Central memory CD8-positive, alpha-beta T cell (primary cell): ENCODE measurements at regions not wholly inside any gene's neighbourhood (a gene's known extent, or its start where the extent isn't known, plus 50 kb on each side); places are given as distances from the start of the nearest gene placed in this dataset.

Source experiments
- ATAC-seq: fragments of 150-1000 bp; cut with Tn5 transposase; replicated peaks from 2 replicates; pipeline ENCODE4 v1.10.0; 2022; ENCODE audit warnings: mild to moderate bottlenecking, moderate FRiP score, moderate number of reproducible peaks; ENCODE audit not compliant: poor library complexity, severe bottlenecking; ENCODE audit errors: extremely low read depth
- DNase-seq, 2 donors: peaks; one replicate each; pipeline ENCODE4 v3.0.0; 2021; ENCODE audit warnings: low spot score in 2 of 2
- H3K27ac Mint-ChIP-seq: one replicate; pipeline ENCODE4 v1.8.0; 2022; ENCODE audit warnings: low read depth, mild to moderate bottlenecking, moderate library complexity, mixed read lengths
- H3K27me3 Mint-ChIP-seq: one replicate; pipeline ENCODE4 v1.8.0; 2022; ENCODE audit warnings: mixed read lengths
- H3K36me3 Mint-ChIP-seq: one replicate; pipeline ENCODE4 v1.8.0; 2022; ENCODE audit warnings: mild to moderate bottlenecking, moderate library complexity, mixed read lengths; ENCODE audit not compliant: insufficient read depth
- H3K4me1 Mint-ChIP-seq: one replicate; pipeline ENCODE4 v1.8.0; 2022; ENCODE audit warnings: mixed read lengths
- H3K4me3 Mint-ChIP-seq: one replicate; pipeline ENCODE4 v1.8.0; 2022; ENCODE audit warnings: mild to moderate bottlenecking, moderate library complexity, mixed read lengths
- H3K9me3 Mint-ChIP-seq: one replicate; pipeline ENCODE4 v1.8.0; 2022; ENCODE audit warnings: mixed read lengths

DNA sequence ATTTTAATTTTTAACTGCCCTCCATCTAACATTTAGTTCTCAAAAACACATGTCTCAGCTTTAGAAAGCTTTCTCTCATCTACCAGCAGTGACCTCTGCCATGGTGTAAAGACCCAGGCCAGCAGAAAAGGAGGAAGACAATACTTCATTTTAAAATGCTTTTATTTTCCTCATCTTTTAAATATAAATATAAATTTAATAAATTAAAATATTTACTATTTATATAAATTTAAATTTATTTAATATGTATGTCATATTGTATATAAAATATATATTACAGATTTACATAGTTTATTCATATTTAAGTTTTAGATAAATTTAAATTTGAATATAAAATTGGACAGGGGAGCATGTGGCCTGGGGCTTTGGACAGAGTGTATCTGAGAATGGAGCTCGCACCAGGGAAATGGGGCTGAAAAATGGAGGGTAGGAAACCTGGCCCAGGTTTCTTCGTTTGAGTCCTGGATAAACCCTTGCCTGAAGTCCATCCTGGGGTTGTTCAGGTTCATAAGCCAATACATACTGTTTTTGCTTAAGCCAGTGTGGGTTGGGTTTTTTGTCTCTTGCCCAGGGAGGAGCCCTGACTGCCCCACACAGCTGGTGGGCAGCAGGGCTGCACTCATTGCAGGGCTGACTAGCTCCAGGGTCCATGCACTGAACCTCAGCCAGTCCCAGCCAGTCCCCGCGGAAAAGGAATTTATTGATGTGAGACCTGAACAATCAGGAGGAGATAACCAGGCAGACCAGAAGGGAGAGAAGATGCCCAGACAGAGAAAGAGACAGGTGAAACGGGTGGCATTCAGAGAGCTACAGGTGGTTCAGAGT lies 77.3 kb upstream of the LAPTM4A start:
- H3K36me3 Mint-ChIP-seq, result no peaks in the 10 kb centered on the region
- H3K4me3 Mint-ChIP-seq, result no peak overlapping the region
- ATAC-seq (no peak), DNase-seq (no peak)
- no peak overlapping the region for H3K27ac Mint-ChIP-seq
- no peaks in the 10 kb centered on the region for H3K4me1 Mint-ChIP-seq
- H3K9me3 Mint-ChIP-seq, result no peaks in the 10 kb centered on the region
- peaks cover 43% of the 10 kb centered on the region for H3K27me3 Mint-ChIP-seq

DNA sequence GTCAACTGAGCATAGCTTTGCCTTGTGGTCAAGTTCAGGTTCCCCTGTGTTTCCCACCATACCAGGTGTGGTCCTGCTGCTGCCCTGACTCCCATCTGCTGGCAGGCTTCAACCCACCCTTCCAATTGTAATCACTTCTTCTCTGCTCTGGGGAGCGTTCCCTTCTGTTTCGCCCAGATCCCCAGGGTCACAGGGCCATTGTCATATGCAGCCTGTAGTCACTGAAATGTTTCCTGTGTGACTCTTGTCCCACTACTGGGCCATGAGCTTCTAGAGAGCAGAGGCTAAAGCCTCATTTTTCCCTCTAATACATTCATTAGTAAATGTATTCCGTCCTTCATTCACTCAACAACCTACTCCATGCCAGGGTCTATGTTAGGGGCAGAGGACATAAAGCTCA lies 75.0 kb upstream of the LAPTM4A start:
- Mint-ChIP-seq H3K4me3 (no peak overlapping the region), H3K27ac (no peak overlapping the region), H3K36me3 (no peaks in the 10 kb centered on the region), H3K9me3 (no peaks in the 10 kb centered on the region), H3K27me3 (peaks cover 39% of the 10 kb centered on the region), H3K4me1 (no peaks in the 10 kb centered on the region)
- ATAC-seq (no peak), DNase-seq (no peak)

DNA sequence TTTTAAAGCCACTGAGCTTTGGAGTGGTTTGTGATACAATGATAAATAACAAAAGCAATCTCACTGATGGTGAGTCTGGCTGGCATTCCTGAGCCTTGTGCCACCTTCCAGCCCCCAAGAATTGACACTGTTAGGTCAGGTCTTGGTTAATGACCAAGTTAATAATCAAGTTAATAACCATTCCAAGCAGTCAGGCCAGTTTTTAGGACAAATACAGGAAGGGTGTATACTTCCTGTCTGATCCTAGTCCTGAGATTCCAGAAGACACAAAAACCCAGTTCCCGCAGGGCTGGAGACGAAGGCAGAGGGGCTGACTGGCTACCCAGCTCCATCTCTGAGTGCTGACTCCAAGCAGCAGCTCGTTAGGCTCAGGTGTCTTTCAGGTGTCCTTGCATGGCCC lies 74.6 kb upstream of the LAPTM4A start:
- DNase-seq (no peak), ATAC-seq (no peak)
- no peak overlapping the region for H3K4me3 Mint-ChIP-seq
- H3K36me3 Mint-ChIP-seq, result no peaks in the 10 kb centered on the region
- no peaks in the 10 kb centered on the region for H3K9me3 Mint-ChIP-seq
- H3K27ac Mint-ChIP-seq, result no peak overlapping the region
- H3K27me3 Mint-ChIP-seq, result peaks cover 40% of the 10 kb centered on the region
- H3K4me1 Mint-ChIP-seq, result no peaks in the 10 kb centered on the region

DNA sequence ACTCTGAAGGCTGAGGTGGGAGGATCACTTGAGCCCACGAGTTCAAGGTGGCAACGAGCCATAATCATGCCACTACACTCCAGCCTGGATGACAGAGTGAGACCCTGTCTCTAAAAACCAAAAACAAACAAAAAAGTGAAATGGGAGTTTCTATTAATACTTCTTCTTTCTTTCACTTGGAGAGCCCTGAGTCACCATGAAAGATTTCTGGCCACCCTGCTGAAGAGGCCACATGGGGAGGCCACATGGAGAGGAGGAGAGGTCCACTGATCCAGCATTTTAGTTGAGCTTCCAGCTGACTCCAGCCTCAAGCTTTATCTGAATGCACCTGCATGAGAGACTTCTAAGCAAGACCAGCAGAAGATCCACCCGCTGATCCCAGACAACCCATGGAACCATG lies 74.2 kb upstream of the LAPTM4A start:
- no peak for ATAC-seq
- no peak for DNase-seq
- no peak overlapping the region for H3K27ac Mint-ChIP-seq
- no peaks in the 10 kb centered on the region for H3K9me3 Mint-ChIP-seq
- no peaks in the 10 kb centered on the region for H3K4me1 Mint-ChIP-seq
- H3K27me3 Mint-ChIP-seq, result peaks cover 40% of the 10 kb centered on the region
- no peaks in the 10 kb centered on the region for H3K36me3 Mint-ChIP-seq
- no peak overlapping the region for H3K4me3 Mint-ChIP-seq

DNA sequence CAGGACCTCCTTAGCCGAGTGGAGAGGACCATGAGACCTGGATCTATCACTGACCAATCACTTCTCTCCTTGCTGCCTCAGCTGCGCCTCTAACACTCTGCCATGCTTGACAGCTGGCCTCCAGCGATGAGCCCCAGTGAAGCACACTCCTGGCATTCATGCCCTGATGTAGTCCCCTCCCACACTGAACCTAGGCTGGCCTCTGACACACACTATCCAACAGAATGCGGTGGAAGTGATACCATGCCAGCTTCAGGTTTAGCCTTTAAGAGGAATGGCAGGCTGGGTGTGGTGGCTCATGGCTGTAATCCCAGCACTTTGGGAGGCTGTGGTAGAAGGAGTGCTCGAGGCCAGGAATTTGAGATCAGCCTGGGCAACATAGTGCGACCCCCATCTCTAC lies 73.7 kb upstream of the LAPTM4A start:
- Mint-ChIP-seq H3K4me1 (no peaks in the 10 kb centered on the region), H3K27ac (no peak overlapping the region), H3K36me3 (no peaks in the 10 kb centered on the region), H3K27me3 (peaks cover 35% of the 10 kb centered on the region), H3K4me3 (no peak overlapping the region), H3K9me3 (no peaks in the 10 kb centered on the region)
- ATAC-seq, result no peak
- no peak for DNase-seq

DNA sequence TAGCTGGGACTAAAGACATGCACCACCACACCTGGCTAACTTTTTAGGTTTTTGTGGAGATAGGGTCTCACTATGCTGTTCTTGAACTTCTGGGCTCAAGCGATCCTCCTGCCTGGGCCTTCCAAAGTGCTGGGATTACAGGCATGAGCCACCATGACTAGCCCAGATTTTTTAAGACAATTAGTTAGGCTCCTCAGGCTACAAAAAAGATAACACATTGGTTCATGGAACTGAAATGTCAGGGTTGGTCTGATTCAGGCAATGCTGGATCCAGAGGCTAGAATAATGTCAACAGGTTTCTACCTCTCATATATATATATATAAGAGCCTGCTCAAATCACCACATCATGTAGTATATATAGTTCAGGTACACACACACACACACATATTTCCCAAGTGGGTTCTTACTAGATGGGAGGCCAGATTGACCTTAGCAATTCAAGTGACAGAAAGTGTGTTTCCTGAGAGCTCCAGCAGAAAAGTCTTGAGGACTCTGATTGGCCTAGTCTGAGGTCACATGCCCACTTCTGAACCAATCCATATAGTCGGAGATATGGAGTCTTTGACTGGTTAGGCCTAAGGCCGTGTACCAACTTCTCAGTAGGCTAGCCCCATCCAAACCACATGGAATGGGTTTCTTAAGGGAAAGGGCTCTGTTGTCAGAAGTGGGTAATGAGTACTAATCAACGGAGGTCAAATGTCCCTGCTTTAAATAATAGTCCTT lies 72.6 kb upstream of the LAPTM4A start:
- H3K4me3 Mint-ChIP-seq, result no peak overlapping the region
- no peak overlapping the region for H3K27ac Mint-ChIP-seq

DNA sequence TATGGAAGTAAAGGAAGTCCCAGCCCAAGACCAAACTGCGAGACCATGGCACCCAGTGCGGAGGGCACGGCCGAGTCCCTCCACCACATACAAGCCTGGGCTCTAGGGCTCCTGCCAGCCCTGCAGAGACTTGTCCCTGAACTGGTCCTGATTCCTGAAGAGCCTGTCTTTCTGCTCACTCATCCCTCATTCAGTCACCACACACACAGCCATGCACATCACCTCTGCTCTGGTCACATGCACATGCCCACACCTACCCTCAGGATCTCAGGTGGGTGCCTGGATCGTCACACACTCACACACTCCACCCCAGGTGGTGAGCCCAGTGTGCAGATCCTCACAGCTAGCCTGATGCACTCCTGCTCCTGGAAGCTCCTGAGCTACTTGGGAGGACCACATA lies 71.4 kb upstream of the LAPTM4A start:
- H3K27me3 Mint-ChIP-seq, result peaks cover 20% of the 10 kb centered on the region
- H3K4me1 Mint-ChIP-seq, result no peaks in the 10 kb centered on the region
- no peak for ATAC-seq
- no peak overlapping the region for H3K4me3 Mint-ChIP-seq
- H3K27ac Mint-ChIP-seq, result no peak overlapping the region
- H3K36me3 Mint-ChIP-seq, result no peaks in the 10 kb centered on the region
- H3K9me3 Mint-ChIP-seq, result no peaks in the 10 kb centered on the region
- DNase-seq, result no peak

More for the DNA sequence above, 72.6 kb upstream of the LAPTM4A start:
- H3K9me3 Mint-ChIP-seq, result no peaks in the 10 kb centered on the region
- H3K27me3 Mint-ChIP-seq, result peaks cover 24% of the 10 kb centered on the region
- H3K36me3 Mint-ChIP-seq, result no peaks in the 10 kb centered on the region
- H3K4me1 Mint-ChIP-seq, result no peaks in the 10 kb centered on the region
- DNase-seq (no peak), ATAC-seq (no peak)

DNA sequence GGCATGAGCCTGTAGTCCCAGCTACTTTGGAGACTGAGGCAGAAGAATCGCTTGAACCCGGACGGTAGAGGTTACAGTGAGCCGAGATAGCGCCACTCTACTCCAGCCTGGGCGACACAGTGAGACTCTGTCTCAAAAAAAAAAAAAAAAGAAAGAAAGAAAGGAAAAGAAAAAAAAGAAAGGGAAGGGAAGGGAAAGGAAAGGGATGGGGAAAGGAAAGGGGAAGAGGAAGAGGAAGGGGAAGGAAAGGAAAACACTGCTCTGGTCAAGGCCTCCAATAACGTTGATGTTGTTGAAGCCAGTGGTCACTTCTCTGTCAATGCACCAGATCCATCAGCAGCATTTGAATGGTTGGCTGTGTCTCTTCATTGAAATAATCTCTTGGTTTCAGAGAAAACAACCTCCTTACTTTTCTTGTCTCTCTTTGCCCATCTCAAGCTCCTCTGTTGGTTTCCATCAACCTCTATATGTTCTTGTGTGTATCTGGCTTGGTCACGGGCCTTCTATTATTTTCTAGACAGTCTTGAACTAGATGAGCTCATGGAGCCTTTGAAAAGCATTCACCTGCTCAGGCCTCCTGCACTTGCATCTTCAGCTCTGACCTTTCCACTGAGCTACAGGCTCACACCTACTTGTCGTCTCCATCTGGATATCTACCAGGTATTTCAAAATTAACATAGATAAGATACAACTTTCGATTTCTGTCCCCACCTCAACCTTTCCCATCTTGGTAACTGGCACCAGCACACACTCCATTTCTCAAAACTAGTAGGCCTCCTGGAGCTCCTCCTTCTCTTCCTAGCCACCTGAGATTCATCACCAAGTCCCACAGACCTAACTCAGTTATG lies 69.4 kb upstream of the LAPTM4A start:
- no peak overlapping the region for H3K4me3 Mint-ChIP-seq
- peaks cover 20% of the 10 kb centered on the region for H3K27me3 Mint-ChIP-seq
- DNase-seq (no peak), ATAC-seq (no peak)
- no peak overlapping the region for H3K27ac Mint-ChIP-seq
- no peaks in the 10 kb centered on the region for H3K36me3 Mint-ChIP-seq
- H3K9me3 Mint-ChIP-seq, result no peaks in the 10 kb centered on the region
- no peaks in the 10 kb centered on the region for H3K4me1 Mint-ChIP-seq

DNA sequence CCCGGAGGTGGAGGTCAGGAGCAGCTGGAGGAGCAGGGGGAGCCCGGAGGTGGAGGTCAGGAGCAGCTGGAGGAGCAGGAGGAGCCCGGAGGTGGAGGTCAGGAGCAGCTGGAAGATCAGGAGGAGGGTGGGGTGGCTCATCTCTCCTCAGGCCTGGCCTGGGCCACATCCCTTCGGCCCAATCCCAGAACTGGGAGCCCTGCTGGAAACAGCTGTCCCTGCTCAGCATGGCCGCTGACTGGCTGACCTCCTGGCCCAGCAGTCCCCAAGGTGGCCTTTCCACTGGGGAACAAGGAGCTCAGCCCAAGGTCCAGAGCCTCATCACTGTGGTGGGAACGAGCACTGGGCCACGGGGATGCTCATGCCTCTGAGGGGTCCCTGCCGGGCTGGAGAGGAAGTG lies 66.6 kb upstream of the LAPTM4A start:
- DNase-seq, result no peak
- H3K27ac Mint-ChIP-seq, result no peak overlapping the region
- no peak for ATAC-seq
- no peaks in the 10 kb centered on the region for H3K4me1 Mint-ChIP-seq
- no peaks in the 10 kb centered on the region for H3K36me3 Mint-ChIP-seq
- no peaks in the 10 kb centered on the region for H3K9me3 Mint-ChIP-seq
- H3K4me3 Mint-ChIP-seq, result no peak overlapping the region
- H3K27me3 Mint-ChIP-seq, result peaks cover 26% of the 10 kb centered on the region

DNA sequence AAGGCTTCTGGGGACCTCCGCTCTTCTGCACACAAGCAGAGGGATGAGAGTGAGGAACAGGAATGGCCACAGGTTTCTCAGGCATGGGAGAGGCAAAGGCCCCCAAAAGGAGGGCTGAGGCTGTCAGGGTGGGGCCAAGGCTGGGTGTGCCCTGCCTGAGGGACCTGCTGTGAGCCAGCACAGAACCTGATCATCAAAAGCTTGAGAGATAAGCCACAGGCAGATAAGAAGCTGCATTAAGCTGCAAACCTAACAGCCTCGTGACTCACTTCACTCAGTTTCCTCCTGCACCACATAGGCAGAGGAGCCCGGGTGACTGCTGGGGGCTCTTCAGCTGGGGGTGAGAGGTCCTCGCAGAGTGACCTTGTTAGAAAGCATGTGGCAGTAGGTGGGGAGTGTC lies 64.5 kb upstream of the LAPTM4A start:
- Mint-ChIP-seq H3K36me3 (no peaks in the 10 kb centered on the region), H3K4me1 (no peaks in the 10 kb centered on the region), H3K9me3 (no peaks in the 10 kb centered on the region), H3K4me3 (no peak overlapping the region), H3K27ac (no peak overlapping the region), H3K27me3 (peaks cover 29% of the 10 kb centered on the region)
- DNase-seq, result no peak
- no peak for ATAC-seq

DNA sequence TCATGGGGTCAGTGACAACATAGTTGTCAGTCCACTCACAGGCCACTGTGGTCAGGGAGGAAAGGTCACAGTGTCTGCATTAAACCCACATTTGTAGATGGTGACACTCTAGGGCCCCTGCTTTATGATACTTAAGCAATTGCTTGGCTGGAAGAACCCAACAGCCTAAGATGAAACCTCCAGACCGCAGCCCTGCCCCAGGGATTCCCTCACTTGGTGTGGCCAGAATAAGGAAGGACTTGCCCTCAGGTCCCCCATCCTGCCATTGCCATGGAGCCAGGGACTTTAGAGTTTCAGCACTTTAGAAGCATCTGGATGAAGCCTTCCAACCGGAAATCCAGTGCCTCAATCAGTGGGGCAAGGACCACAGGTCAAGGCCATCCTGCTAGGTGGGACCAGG lies 63.9 kb upstream of the LAPTM4A start:
- no peak overlapping the region for H3K4me3 Mint-ChIP-seq
- no peaks in the 10 kb centered on the region for H3K36me3 Mint-ChIP-seq
- no peak for DNase-seq
- no peaks in the 10 kb centered on the region for H3K9me3 Mint-ChIP-seq
- no peak for ATAC-seq
- H3K27ac Mint-ChIP-seq, result no peak overlapping the region
- H3K27me3 Mint-ChIP-seq, result peaks cover 32% of the 10 kb centered on the region
- H3K4me1 Mint-ChIP-seq, result no peaks in the 10 kb centered on the region

DNA sequence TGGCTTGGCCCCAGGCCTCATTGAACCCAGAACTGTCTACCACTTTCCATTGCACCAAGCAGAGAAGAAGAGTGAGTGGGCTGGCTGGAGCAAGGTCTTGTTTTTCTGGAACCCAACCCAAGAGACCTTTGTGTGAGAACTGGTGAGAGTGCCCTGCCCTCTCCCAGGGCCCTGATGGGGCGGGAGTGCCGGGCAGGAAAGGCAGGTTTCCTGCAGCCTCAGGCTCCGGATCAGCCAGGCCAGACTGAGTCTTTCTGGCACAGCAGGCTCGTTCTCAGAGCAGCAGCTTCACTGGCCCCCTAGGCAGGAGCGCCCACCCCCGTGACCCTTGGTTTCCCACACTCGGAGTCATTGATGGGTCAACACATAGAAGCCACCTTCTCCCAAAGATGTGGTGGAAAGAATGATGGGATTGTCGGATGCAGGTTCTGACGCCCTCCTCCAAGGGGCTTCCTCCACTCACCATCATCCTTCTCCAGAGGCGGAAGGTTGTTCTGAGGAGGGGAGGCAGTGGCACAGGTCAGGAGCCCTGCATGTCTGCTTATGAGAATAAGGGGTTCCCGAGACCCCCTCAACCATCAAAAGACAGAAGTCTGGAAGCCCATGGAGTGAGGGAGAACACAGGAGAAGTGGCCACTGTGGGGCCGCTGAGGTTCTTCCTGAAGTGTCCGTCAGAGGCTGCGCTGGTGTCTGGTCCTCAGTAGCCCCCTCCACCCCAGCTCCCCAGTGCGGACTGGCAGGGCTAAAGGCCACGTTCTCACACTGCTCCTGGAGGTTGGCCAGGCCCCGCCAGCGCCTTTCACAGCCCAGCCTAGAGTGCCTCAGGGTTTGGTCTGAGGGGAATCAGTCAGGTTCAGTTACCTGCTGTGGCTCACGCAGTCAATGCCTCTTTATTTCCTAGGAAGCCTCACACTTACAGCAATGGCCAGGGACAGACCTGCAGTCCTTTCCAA lies 62.8 kb upstream of the LAPTM4A start:
- Mint-ChIP-seq H3K4me1 (no peaks in the 10 kb centered on the region), H3K27ac (no peak overlapping the region), H3K4me3 (no peak overlapping the region), H3K27me3 (peaks cover 38% of the 10 kb centered on the region), H3K36me3 (no peaks in the 10 kb centered on the region), H3K9me3 (no peaks in the 10 kb centered on the region)
- DNase-seq (no peak), ATAC-seq (no peak)
